Fibroblast of mammary gland (primary cell): ENCODE measurements at regions not wholly inside any gene's neighbourhood (a gene's known extent, or its start where the extent isn't known, plus 50 kb on each side); places are given as distances from the start of the nearest gene placed in this dataset.

Experiments used
- DNase-seq: peaks from one replicate; pipeline ENCODE4 v3.0.0-alpha.2; 2010; ENCODE audit warnings: low read depth
- H3K4me3 ChIP-seq: 2 replicates; pipeline ENCODE4 v1.5.1; 2011; ENCODE audit warnings: low read depth, mild to moderate bottlenecking, low read length, moderate library complexity; ENCODE audit not compliant: control insufficient read depth
- CTCF ChIP-seq: conservative IDR thresholded peaks from 2 replicates; pipeline ENCODE4 v1.5.1; 2011; ENCODE audit warnings: low read depth, low read length, inconsistent platforms; ENCODE audit not compliant: control insufficient read depth, insufficient read depth

- TF ChIP-seq CTCF: no peak
- DNase-seq: peak; percentile 26
- no peak overlapping the region for H3K4me3 ChIP-seq
Observed at GRCh38 chrX:9278475-9279233, 186.2 kb upstream of the TBL1X start.

- no peak overlapping the region for H3K4me3 ChIP-seq
- DNase-seq: peak; percentile 37
- no peak for TF ChIP-seq CTCF
Observed at GRCh38 chrX:9279234-9279544, 185.7 kb upstream of the TBL1X start.

DNA sequence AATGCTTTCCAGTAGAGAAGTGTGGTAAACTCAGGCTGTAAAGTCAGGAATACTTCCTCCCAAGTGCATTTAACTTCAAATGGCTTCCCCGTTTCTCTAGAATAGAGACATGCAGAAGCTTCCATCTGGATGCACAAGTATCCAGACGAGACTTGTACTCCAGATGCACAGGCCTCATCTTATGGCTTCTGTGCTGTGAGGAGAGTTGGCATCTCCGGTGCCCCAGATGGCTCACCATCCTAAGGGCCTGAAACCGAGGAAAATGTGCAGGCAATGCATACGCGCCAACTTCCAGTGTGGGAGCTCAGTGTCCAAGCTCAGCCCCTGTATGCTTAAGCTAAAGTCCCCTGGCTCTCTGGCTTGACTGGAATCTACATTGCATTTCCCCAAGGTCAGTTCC is 184.0 kb upstream of the TBL1X start:
- H3K4me3 ChIP-seq: no peak overlapping the region
- DNase-seq: no peak
- TF ChIP-seq CTCF: no peak

- no peak overlapping the region for H3K4me3 ChIP-seq
- DNase-seq: no peak
- TF ChIP-seq CTCF: no peak
Observed at GRCh38 chrX:9282325-9282724, 182.5 kb upstream of the TBL1X start.

- no peak for TF ChIP-seq CTCF
- DNase-seq: no peak
- no peak overlapping the region for H3K4me3 ChIP-seq
Observed at GRCh38 chrX:9285342-9285771, 179.5 kb upstream of the TBL1X start.

DNA sequence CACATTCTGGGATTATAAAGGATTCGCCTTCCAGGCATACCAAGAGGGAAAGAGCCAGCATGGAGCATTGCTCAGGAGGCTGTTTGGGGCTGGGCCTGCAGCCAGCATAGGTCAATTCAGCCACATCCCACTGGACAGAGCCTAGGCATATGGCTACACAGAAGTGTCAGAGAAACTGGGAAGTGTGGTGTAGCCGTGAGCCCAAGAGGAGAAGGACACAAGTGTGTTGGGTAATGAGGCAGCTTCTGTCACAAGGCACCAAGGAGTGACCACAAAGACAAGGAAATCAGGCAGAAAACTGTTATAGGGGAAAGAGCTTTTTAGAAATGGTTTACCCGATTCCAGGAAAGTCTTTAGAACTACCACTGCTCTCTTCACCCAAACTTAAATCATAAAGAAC is 178.6 kb upstream of the TBL1X start:
- DNase-seq: no peak
- TF ChIP-seq CTCF: no peak
- H3K4me3 ChIP-seq: no peak overlapping the region

GRCh38 chrX:9291629-9292028 is 173.2 kb upstream of the TBL1X start:
- TF ChIP-seq CTCF: no peak
- DNase-seq: no peak
- H3K4me3 ChIP-seq: no peak overlapping the region
